ENCODE measurements at regions not wholly inside any gene's neighbourhood (a gene's known extent, or its start where the extent isn't known, plus 50 kb on each side); places are given as distances from the start of the nearest gene placed in this dataset.

- TF ChIP-seq MAX (IDR thresholded peaks at IDR 0.05; ENCODE audit: low read depth, low read length) (no peak), CTCF (IDR thresholded peaks at IDR 0.05; ENCODE audit: low read depth, low read length) (no peak)
Measured at GRCh38 chr1:229984992-229985612, 81.9 kb upstream of the GALNT2 start.

Measured in NB4 (cell line).